Inflammatory macrophage treated with lipopolysaccharide for 4 hours (primary cell): ENCODE measurements at regions not wholly inside any gene's neighbourhood (a gene's known extent, or its start where the extent isn't known, plus 50 kb on each side); places are given as distances from the start of the nearest gene placed in this dataset.
"Not testable (repeated sequence)": the region's sequence is repeated elsewhere in the genome, so short reads cannot be mapped to it uniquely, and the experiment has no call there.

Source experiments
- DNase-seq: peaks from one replicate; pipeline ENCODE4 v3.0.0-alpha.2; 2020

DNA sequence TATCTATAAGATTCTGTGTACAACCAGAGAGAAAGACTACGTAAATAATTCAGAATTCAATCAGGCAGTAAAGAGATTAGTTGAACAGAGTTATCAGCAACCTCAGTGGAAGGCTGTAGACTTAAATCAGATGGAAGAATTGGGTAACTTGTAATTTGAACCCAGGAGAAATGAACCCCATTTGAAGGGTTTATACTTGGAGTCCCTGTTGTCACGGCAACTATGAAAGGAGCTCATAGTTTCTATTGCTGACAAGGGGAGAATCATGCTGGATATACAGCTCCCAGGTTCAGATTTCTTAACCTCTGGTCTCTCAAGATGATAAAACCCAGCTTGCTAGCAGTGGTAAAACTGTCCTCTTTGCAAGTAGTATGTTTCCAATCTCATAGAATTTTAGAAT is 54.4 kb upstream of the BMP4 start:
- no peak for DNase-seq

DNA sequence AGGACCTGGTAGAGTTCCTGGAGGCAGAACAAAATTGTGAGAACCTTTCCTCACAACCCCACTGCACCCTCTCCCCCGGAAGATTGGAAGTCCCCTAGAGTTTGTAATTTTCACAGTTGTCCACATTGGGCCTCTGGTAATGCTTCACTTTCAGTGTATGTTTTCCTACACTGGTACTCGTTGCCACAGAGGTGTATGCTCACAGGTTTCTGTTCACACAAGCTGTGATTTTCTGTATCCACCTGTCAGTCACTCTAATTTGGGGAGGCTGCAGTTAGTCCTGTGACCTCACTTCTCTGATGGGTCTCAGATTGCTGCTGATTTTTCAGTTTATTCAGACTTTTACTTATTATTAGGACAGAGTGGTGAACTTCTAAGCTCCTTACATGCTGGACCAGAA is 66.4 kb upstream of the BMP4 start:
- DNase-seq = no peak

- DNase-seq = no peak
Measured at GRCh38 chr14:54025661-54026060, 69.0 kb upstream of the BMP4 start.

DNA sequence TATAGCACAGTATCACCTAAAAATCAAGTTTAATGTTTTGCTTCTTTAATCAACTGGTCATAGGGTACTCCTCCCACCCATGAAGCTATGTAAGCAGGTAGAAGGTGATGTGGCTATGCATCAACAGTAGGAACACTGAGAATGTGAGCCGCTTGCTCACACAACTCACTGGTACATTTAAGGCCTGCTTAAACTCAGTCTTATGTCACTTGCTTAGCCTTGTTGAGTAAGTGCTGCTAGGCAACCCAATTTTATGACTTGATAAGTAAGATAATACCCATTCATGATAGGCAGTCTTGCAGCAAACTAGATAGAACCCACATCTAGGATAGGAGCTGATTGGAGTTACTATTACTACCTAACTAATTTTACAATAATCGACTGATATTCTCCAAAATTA is 70.0 kb upstream of the BMP4 start:
- no peak for DNase-seq

- DNase-seq = not testable (repeated sequence)
Measured at GRCh38 chr14:54030996-54031395, 74.4 kb upstream of the BMP4 start.

DNA sequence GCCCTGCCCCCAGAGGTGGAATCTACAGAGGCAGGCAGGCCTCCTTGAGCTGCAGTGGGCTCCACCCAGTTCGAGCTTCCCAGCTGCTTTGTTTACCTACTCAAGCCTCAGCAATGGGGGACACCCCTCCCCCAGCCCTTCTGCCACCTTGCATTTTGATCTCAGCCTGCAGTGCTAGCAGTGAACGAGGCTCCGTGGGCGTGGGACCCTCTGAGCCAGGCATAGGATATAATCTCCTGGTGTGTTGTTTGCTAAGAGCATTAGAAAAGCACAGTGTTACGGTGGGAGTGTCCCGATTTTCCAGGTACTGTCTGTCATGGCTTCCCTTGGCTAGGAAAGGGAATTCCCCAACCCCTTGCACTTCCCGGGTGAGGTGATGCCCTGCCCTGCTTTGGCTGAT is 76.7 kb upstream of the BMP4 start:
- DNase-seq = not testable (repeated sequence)

- DNase-seq = no peak
Measured at GRCh38 chr14:54038724-54039123, 82.1 kb upstream of the BMP4 start.

DNA sequence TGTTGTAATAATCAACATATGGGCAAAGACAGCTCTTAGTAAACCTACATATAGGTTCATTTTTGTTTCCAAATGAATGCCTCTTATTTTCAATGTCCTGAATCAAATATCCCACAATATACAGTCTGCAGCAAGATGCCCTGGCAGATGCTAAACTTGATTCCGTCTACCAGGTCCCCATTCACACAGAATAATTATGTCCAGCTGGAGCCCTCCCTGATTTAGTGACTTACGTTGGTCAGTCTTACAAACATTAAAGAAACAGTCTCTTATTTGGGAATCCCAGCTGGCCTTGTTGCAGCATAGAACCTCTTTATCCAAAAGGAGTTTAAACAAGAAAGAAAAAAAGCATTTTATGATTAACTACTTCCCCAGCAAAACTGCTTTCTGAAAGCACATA is 82.7 kb upstream of the BMP4 start:
- no peak for DNase-seq

GRCh38 chr14:54040846-54041245 is 84.2 kb upstream of the BMP4 start:
- DNase-seq = no peak

DNA sequence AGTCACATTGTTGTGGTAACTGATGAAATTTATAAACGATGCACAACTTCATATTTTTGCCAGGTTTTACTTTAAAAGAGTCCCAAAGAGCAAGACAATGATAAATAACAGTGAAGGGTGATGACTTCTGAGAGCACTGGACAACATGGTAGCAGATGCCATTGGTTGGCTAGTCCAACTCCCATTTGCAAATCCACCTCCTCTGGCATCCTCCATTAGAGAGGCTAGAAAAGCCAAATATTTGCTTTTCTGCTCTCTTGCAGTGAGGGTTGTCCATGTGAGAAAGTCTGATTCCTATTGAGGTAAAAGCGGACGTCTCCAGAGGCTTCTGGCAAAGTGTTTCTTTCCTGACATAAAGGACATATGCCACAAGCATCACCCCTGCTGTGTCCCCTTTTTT is 89.6 kb upstream of the BMP4 start:
- no peak for DNase-seq

DNA sequence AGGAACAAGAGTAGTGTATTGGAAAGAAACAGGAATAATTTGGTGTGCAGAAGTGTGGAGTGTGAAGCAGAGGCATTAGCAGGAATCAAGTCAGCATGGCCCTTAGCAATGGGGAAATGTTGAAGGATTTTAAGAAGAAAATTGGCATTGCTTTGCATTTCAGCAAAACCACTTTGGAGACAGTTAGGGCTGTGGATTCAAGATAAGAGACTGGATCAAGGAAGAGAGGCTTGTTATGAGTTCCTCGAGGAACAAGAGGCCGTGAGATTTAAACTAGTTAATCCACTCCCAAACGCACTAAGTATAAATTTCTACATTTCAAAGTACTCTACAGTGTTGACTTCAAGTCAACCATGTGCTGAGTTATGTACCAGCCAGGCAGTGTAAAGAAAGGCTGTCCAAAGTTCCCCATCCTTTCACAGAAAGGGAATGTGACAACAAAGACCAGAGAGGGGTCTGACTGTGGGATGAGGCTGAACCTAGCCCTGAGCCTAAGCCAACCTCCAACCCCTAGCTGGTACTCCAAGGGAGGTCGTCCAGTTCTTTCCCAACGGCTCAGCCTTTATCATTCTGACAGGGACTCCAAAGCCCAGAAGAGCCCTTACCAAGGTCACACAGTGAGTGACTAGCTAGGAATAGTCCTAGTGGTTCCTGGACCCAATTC is 91.2 kb upstream of the BMP4 start:
- no peak for DNase-seq

- DNase-seq = peak; percentile 20
Measured at GRCh38 chr14:54048311-54048710, 91.7 kb upstream of the BMP4 start.

DNA sequence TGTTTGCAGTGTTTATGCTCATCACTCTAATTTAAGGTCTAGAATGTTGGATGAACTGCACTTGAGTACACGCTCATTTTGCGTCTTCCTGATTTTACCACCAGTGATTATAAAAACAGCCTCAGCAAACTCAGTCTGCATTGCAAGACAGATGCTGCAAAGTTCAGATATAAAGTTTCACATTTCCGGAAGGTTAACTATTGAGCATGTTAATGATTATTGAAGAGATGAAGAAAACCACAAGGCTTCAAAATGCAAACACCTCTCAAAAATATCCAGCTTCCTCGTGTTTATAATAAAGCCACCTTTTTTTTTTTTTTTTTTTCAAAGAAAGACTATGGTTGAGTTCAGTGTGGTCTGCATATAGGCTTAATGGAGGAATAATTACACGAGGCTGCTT is 92.1 kb upstream of the BMP4 start:
- no peak for DNase-seq

DNA sequence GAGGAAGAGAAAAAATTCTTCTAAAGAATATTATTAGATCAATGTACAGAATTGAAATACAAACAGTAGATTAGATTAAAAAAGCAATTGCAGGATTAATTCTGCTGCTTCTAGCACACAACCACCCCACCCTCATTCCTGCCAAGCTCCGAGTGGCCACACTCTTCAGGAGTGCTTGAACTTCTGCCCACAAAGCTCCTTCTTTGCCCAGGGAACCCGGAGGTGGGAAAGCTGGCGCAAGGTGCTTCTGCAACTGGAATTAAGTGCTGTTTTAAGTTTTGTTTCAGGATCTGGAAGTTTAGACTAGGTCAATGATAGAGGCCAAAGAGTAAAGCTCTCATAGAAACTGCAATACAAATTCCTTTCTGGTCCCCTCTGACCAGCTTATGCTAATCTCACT is 94.1 kb upstream of the BMP4 start:
- DNase-seq = no peak

- no peak for DNase-seq
Measured at GRCh38 chr14:54052696-54053385, 96.2 kb upstream of the BMP4 start.

GRCh38 chr14:54053386-54053745 is 96.7 kb upstream of the BMP4 start:
- DNase-seq = no peak

DNA sequence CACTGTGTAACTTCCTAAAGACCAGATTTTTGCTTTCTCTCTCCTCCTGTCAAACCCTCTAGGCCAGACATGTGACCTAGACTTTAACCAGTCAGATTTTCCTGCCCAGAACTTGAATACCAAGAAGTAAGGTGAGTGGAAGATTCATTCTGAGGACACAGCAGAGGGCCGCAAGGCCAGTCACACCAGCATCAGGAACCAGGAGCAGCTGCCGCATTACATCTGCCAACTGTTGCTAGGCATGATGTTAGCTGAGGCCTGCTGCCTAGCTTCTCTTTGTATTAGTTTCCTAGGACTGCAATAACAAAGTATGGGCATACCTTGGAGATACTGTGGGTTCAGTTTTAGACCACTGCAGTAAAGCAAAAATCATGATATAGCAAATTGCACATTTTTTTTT is 101.9 kb upstream of the BMP4 start:
- DNase-seq = no peak

GRCh38 chr14:54083549-54084239 is 127.1 kb upstream of the BMP4 start:
- no peak for DNase-seq

- no peak for DNase-seq
Measured at GRCh38 chr14:54085232-54085761, 128.7 kb upstream of the BMP4 start.

- DNase-seq = no peak
Measured at GRCh38 chr14:54085841-54086240, 129.2 kb upstream of the BMP4 start.

GRCh38 chr14:54086767-54087166 is 130.1 kb upstream of the BMP4 start:
- no peak for DNase-seq

- no peak for DNase-seq
Measured at GRCh38 chr14:54087376-54087775, 130.8 kb upstream of the BMP4 start.

DNA sequence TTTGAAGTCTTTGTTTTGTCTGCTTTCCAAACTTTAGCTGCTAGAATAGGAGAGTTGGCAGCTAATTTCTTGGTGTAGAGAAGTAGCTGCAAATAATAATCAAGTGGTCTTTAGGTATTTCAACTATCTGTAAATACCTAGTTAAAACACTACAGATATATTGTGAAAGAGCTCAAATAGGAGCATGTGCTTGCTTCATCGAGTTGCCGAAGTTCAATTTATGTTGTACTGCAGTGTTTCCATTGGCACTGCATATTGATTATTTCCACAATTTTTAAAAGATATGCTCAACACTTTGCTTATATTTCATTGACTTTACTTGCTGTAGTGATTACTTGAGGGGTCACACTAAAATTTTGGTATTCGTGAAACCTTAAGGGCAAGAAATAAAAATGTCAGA is 131.6 kb upstream of the BMP4 start:
- no peak for DNase-seq

DNA sequence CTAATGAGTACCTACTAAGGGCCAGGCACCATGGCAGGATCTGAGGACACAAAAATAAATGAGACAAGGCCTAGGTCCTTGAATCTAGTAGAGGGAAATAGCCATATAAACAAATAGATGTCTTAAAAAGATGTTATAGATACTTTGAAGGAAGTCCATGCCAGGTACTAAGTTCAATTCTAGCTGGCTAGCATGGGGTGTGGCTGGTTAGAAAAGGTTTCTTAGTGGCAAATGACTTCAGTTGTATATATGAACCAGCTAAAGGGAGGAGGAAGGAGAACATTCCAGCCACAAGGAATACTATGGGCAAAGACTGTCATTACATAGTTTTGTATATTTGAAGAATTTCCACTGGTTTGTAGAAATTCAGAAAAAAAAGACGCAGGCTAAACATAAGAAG is 133.6 kb upstream of the BMP4 start:
- no peak for DNase-seq
